ENCODE measurements at regions not wholly inside any gene's neighbourhood (a gene's known extent, or its start where the extent isn't known, plus 50 kb on each side); places are given as distances from the start of the nearest gene placed in this dataset.

- WGBS (ENCODE audit: low lambda C conversion rate, missing lambda C conversion rate) = 91% methylated on average over 4 of the region's 4 CpGs
- H3K79me2 ChIP-seq = no peaks in the 10 kb centered on the region
Measured at GRCh38 chr11:112751329-112751728, 209.9 kb upstream of the NCAM1 start.

GRCh38 chr11:112751772-112752171, 209.4 kb upstream of the NCAM1 start:
- 89% methylated on average over 2 of the region's 2 CpGs for WGBS (ENCODE audit: low lambda C conversion rate, missing lambda C conversion rate)
- H3K9me2 ChIP-seq (replicated peaks; ENCODE audit: insufficient read depth) = no peaks in the 10 kb centered on the region
- no peaks in the 10 kb centered on the region for H3K9me3 ChIP-seq (ENCODE audit: low read depth)
- H3K79me2 ChIP-seq = no peaks in the 10 kb centered on the region
- no peak for DNase-seq (ENCODE audit: low spot score)
- no peaks in the 10 kb centered on the region for H4K20me1 ChIP-seq (ENCODE audit: insufficient read depth, poor library complexity, severe bottlenecking)
- peaks cover 9% of the 10 kb centered on the region for H3K27me3 ChIP-seq
- no peak overlapping the region for H3K27ac ChIP-seq
- no peaks in the 10 kb centered on the region for H3K4me1 ChIP-seq (ENCODE audit: insufficient read depth)
- no peak overlapping the region for H3K4me2 ChIP-seq
- no peak overlapping the region for H2AFZ ChIP-seq
- H3K4me3 ChIP-seq = no peak overlapping the region
- no peaks in the 10 kb centered on the region for H3K36me3 ChIP-seq (replicated peaks; ENCODE audit: insufficient read depth, low read depth)
- TF ChIP-seq CTCF (IDR thresholded peaks at IDR 0.05; ENCODE audit: poor library complexity) (no peak), EZH2 (IDR thresholded peaks at IDR 0.05; ENCODE audit: borderline replicate concordance) (no peak)

More at GRCh38 chr11:112751329-112751728, 209.9 kb upstream of the NCAM1 start:
- H4K20me1 ChIP-seq (ENCODE audit: insufficient read depth, poor library complexity, severe bottlenecking) = no peaks in the 10 kb centered on the region
- no peak overlapping the region for H3K4me3 ChIP-seq
- H3K9me2 ChIP-seq (replicated peaks; ENCODE audit: insufficient read depth) = no peaks in the 10 kb centered on the region
- no peaks in the 10 kb centered on the region for H3K4me1 ChIP-seq (ENCODE audit: insufficient read depth)
- DNase-seq (ENCODE audit: low spot score) = no peak
- TF ChIP-seq EZH2 (IDR thresholded peaks at IDR 0.05; ENCODE audit: borderline replicate concordance) (no peak), EZH2phosphoT487 (IDR thresholded peaks at IDR 0.05; ENCODE audit: low read depth, severe bottlenecking, unreplicated experiment) (no peak), CTCF (IDR thresholded peaks at IDR 0.05; ENCODE audit: poor library complexity) (no peak)
- H3K36me3 ChIP-seq (replicated peaks; ENCODE audit: insufficient read depth, low read depth) = no peaks in the 10 kb centered on the region
- H3K27me3 ChIP-seq = peaks cover 12% of the 10 kb centered on the region
- no peaks in the 10 kb centered on the region for H3K9me3 ChIP-seq (ENCODE audit: low read depth)
- no peak overlapping the region for H3K27ac ChIP-seq
- no peak overlapping the region for H3K4me2 ChIP-seq
- no peak overlapping the region for H2AFZ ChIP-seq

- no peaks in the 10 kb centered on the region for H3K4me1 ChIP-seq (ENCODE audit: insufficient read depth)
- WGBS (ENCODE audit: low lambda C conversion rate, missing lambda C conversion rate) = 71% methylated on average over 4 of the region's 4 CpGs
Measured at GRCh38 chr11:112752563-112752962, 208.7 kb upstream of the NCAM1 start.

More at GRCh38 chr11:112752563-112752962, 208.7 kb upstream of the NCAM1 start:
- H3K27me3 ChIP-seq = peaks cover 7% of the 10 kb centered on the region
- no peaks in the 10 kb centered on the region for H3K79me2 ChIP-seq
- no peak for TF ChIP-seq CTCF (IDR thresholded peaks at IDR 0.05; ENCODE audit: poor library complexity)
- TF ChIP-seq EZH2 (IDR thresholded peaks at IDR 0.05; ENCODE audit: borderline replicate concordance) = no peak
- TF ChIP-seq EZH2phosphoT487 (IDR thresholded peaks at IDR 0.05; ENCODE audit: low read depth, severe bottlenecking, unreplicated experiment) = no peak
- no peak overlapping the region for H3K4me2 ChIP-seq
- H2AFZ ChIP-seq = no peak overlapping the region
- no peak overlapping the region for H3K27ac ChIP-seq
- DNase-seq (ENCODE audit: low spot score) = no peak
- H3K36me3 ChIP-seq (replicated peaks; ENCODE audit: insufficient read depth, low read depth) = no peaks in the 10 kb centered on the region
- H3K9me3 ChIP-seq (ENCODE audit: low read depth) = no peaks in the 10 kb centered on the region
- H4K20me1 ChIP-seq (ENCODE audit: insufficient read depth, poor library complexity, severe bottlenecking) = no peaks in the 10 kb centered on the region
- no peaks in the 10 kb centered on the region for H3K9me2 ChIP-seq (replicated peaks; ENCODE audit: insufficient read depth)
- no peak overlapping the region for H3K4me3 ChIP-seq

All from hepatocyte (in vitro differentiated cells).